A549 (cell line): ENCODE measurements at regions not wholly inside any gene's neighbourhood (a gene's known extent, or its start where the extent isn't known, plus 50 kb on each side); places are given as distances from the start of the nearest gene placed in this dataset.

Experiments
- CTCF ChIP-seq: fragments of >200 bp; sonication (Bioruptor Twin); formaldehyde crosslinking; IDR thresholded peaks from 3 replicates; pipeline ENCODE4 v1.5.1; 2016
- HDAC2 ChIP-seq: fragments of 200-600 bp; sonication (generic); IDR thresholded peaks from 2 replicates; pipeline ENCODE4 v1.6.1; 2016
- POLR2A ChIP-seq: IDR thresholded peaks from 2 replicates; pipeline ENCODE4 v1.6.1; 2012; ENCODE audit warnings: mild to moderate bottlenecking, low read length
- RCOR1 ChIP-seq: fragments of 150-350 bp; IDR thresholded peaks from 2 replicates; pipeline ENCODE4 v1.6.1; 2014; ENCODE audit warnings: antibody characterized with exemption, low read length, low read depth
- RNF2 ChIP-seq: fragments of 200-600 bp; sonication (generic); IDR thresholded peaks from 2 replicates; pipeline ENCODE4 v1.6.1; 2016; ENCODE audit warnings: low read depth, mild to moderate bottlenecking, antibody characterized with exemption, moderate library complexity, borderline replicate concordance

GRCh38 chr9:79975621-79976256 is 404.0 kb downstream of the TLE4 start:
- no peak for TF ChIP-seq CTCF
- TF ChIP-seq RCOR1, result no peak
- no peak for TF ChIP-seq HDAC2
- no peak for TF ChIP-seq POLR2A
- no peak for TF ChIP-seq RNF2
